ELR (cell line): ENCODE measurements at regions not wholly inside any gene's neighbourhood (a gene's known extent, or its start where the extent isn't known, plus 50 kb on each side); places are given as distances from the start of the nearest gene placed in this dataset.
"Not testable (repeated sequence)": the region's sequence is repeated elsewhere in the genome, so short reads cannot be mapped to it uniquely, and the experiment has no call there.

ENCODE experiments used
- DNase-seq: peaks from one replicate; pipeline ENCODE4 v3.0.0-alpha.2; 2015; ENCODE audit warnings: low read depth

DNA sequence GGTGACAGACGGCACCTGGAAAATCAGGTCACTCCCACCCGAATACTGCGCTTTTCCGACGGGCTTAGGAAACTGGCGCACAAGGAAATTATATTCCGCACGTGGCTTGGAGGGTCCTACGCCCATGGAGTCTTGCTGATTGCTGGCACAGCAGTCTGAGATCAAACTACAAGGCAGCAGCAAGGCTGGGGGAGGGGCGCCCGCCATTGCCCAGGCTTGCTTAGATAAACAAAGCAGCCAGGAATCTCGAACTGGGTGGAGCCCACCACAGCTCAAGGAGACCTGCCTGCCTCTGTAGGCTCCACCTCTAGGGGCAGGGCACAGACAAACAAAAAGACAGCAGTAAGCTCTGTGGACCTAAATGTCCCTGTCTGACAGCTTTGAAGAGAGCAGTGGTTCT lies 394.3 kb downstream of the PTH2R start:
- not testable (repeated sequence) for DNase-seq

- DNase-seq, result peak; percentile 3
These were observed 401.2 kb downstream of the PTH2R start for GRCh38 chr2:208807756-208808155.

DNA sequence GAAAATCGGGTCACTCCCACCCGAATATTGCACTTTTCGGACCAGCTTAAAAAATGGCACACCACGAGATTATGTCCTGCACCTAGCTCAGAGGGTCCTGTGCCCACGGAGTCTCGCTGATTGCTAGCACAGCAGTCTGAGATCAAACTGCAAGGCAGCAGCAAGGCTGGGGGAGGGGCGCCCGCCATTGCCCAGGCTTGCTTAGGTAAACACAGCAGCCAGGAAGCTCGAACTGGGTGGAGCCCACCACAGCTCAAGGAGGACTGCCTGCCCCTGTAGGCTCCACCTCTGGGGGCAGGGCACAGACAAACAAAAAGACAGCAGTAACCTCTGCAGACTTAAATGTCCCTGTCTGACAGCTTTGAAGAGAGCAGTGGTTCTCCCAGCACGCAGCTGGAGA lies 405.3 kb downstream of the PTH2R start:
- not testable (repeated sequence) for DNase-seq

DNA sequence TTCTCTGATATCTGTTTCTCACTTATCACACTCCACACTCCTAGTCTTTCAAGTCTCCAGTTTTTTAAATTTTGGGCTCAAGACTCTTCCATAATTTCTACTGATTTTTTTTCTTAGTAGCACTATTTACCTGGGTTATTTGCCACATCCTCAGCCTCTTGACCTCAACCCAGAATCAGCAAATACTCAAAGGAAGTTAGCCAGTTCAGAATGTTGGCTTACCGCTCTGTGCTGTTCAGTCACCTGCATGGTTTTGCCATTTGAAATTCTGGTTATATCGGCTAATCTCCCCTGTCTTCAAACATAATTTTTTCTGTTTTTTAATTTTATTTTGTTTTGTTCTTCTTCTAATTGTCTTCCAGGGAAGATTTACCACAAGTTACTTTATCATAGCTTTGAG lies 412.6 kb downstream of the PTH2R start:
- no peak for DNase-seq

GRCh38 chr2:208820014-208820688 lies 413.6 kb downstream of the PTH2R start:
- peak; percentile 10 for DNase-seq

GRCh38 chr2:208827109-208827508 lies 420.5 kb downstream of the PTH2R start:
- no peak for DNase-seq

DNA sequence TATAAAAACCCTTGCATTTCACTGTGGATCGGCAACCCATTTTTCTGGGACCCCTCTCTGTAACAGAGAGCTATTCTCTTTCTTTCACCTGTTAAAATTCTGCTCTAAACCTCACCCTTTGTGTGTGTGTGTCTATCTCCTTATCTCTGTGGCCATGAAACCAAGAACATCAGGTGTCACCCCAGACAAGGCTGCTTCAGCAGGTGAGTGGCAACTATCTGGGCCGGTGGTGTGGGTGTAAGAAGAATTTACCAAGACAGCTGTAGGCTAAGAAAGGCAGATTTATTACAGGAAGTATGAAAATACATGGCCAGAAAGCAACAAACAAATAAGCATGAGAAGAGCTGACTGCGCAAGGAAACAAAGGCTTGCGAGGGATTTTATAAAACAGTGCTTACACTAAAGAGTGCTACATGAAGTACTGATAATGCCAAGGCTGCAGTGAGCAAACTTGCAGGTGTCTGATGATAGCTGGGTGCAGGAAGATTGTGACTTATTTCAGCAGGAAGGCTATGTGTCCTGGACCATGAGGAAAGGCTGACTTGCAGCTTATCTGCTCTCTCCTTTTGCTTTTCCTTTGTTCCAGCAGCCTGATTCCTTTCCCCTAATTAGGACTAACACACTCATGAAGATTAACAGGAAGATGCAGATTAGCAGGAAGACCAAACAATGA lies 421.1 kb downstream of the PTH2R start:
- no peak for DNase-seq

DNA sequence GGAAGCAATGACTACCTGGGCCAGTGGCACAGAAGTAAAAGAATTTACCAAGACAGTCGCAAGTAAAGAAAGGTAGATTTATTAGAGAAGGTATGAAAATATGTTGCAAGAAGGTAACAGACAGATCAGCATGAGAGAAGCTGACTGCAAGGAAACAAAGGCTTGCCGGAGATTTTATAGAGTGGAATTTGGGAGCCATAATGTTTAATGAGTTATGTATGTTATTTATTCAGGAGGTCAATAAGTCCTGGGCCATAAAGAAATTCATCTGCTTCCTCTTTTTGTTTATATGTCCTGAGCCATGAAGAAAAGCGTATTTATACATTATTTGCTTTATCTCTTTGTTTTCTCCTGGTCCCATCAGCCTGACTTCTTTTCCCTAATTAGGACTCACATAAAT lies 423.6 kb downstream of the PTH2R start:
- no peak for DNase-seq

DNA sequence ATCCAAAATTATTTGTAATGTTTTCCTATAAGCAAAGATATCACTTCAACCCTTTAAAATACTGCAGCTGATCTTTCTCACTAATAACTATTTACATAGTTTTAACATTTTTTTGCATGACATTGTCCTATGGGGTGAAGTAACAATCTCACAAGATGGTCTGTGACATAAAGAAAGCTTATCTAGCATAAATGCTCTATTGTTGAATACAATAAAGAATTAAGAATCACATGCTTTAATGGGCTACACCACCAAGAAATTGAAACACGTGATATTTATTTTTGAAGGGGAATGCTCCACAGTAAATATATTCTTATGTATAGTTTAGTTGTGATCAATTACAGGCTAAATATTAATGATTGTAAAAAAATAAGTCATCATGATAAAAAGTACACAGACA lies 441.1 kb downstream of the PTH2R start:
- DNase-seq, result no peak

GRCh38 chr2:208854717-208855116 lies 448.1 kb downstream of the PTH2R start:
- DNase-seq, result no peak

DNA sequence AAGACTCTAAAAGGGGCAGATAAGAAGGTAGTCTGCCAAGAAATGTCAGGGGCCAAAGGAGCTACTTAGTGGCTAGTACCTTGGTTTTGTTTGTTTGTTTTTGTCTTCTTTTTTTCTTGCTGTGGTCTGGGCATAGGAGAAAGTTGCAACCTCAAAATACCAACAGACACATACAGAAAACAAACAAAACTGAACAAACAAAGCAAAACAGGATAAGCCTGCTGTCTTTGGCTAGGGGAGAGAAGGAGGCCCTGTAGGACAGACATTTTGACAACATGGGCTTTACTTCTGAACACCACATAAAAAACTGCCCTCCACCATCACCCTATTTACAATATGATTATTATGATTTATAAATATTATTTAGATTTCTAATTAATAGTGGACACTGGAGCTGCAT lies 460.8 kb downstream of the PTH2R start:
- no peak for DNase-seq

DNA sequence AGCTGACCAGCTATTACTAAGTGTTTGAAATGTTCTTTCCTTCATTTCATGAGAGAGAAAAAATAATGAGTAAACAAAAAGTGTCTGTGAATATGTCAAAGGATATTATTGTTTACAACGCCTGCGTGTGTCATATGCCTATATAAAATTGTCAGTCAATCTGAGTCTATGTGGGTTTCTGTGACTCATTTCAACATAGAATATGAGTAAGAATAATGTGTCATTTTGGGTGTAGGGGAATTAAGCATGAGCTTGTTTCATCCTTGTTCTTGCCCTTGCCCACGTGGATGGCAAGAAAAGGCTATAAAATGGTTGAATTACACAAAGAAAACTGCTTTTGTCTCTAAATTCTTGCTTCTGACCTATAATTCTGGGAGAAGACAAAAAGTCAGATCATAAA lies 466.0 kb downstream of the PTH2R start:
- DNase-seq, result peak; percentile 17

GRCh38 chr2:208879666-208880065 lies 473.1 kb downstream of the PTH2R start:
- no peak for DNase-seq

DNA sequence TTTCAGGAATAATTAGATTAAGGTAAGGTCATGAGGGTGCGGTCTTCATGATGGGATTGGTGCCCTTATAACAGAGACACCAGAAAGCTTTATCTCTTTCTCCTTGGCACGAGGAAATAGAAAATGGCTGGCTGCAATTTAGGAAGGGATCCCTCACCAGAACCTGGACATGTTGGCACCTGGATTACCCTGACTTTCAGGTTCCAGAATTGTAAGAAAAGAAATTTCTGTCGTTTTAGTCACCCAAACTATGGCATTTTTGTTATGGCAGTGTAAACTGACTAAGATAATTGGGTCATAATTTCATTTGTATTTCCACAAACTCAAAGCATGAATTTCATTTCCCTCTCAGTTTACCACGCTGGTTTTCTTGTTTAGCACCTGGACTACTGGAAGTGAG lies 473.6 kb downstream of the PTH2R start:
- DNase-seq, result no peak

DNA sequence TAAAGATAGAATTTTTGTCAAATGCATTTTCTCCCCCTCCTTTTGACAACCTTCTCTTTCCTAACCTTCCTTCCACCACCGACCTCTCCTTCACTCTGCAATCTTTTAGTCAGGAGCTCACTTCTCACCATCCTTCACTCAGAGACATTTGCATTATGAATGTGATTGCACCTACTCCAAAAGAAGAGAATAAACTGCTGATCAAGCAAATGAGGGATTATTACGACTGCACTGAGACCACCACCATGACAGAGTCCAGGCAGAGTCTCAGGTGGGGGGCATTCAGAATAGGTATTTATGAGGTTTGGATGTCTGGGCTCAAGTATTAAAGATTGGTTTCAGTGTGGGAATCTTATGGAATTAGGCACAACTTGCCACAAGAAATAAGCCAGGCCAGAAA lies 483.9 kb downstream of the PTH2R start:
- DNase-seq, result no peak

- DNase-seq, result no peak
These were observed 485.6 kb downstream of the PTH2R start for GRCh38 chr2:208892203-208892602.

DNA sequence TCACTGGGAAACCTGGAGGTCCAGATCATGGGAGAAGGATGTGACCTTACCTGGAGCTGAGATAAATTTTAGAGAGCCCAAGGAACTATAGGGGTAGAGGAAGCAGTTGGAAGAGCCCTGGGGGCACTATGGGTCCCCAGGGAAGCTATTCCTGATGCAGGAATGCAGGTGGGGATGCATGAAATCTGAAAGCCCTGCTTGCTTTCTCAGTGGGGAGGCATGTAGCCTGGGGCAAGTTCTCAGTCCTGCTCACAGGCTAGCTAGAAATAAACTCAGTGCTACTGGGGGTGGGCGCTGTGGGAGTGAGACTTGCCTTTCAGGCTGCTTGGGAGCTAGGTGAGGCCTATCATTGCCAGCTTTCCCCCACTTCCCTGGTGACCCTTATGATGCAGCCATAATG lies 499.7 kb downstream of the PTH2R start:
- no peak for DNase-seq

DNA sequence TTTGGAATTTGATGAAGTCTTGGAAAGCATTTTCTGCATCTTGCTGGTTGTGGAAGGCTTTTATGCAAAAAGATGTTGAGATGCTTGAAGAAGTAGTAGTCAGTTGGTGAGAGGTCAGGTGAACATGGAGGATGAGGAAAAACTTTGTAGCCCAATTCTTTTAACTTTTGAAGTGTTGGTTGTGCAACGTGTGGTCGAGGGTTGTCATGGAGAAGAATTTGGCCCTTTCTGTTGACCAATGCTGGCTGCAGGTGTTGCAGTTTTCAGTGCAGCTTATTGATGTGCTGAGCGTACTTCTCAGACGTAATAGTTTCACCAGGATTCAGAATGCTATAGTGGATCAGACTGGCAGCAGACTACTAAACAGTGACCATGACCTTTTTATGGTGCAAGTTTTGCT lies 508.4 kb upstream of the MAP2 start:
- DNase-seq, result no peak

GRCh38 chr2:208916881-208917280 lies 507.0 kb upstream of the MAP2 start:
- no peak for DNase-seq

DNA sequence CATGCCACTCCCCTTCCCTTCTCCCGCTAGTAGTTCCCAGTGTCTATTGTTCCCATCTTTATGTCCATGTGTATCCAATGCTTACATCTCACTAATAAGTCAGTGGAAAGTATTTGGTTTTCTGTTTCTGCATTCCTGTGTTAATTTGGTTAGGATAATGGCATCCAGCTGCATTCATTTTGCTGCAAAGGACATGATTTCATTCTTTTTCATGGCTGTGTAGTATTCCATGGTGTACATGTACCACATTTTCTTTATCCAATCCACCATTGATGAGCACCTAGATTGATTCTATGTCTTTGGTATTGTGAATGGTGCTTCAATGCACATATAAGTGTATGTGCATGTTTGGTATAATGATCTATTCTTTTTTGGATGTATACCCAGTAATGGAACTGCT lies 502.5 kb upstream of the MAP2 start:
- not testable (repeated sequence) for DNase-seq

DNA sequence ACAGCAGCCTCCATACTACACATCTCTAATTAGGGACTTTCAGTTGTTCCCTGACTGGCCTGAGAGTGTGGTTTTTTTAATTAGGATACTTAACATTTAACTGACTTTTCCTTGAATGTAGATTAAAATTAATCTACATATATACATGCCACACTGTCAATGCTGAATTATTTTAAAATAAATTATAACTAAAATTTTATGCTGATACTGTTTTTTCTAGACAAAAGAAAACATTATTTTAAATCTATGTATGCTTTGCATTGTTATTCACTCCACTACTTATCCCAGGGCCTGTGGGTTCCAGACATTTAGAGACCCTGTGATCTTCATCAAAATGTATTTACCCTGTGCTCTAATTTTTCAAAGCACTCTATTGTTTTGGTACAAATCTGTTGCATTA lies 496.0 kb upstream of the MAP2 start:
- DNase-seq, result no peak

DNA sequence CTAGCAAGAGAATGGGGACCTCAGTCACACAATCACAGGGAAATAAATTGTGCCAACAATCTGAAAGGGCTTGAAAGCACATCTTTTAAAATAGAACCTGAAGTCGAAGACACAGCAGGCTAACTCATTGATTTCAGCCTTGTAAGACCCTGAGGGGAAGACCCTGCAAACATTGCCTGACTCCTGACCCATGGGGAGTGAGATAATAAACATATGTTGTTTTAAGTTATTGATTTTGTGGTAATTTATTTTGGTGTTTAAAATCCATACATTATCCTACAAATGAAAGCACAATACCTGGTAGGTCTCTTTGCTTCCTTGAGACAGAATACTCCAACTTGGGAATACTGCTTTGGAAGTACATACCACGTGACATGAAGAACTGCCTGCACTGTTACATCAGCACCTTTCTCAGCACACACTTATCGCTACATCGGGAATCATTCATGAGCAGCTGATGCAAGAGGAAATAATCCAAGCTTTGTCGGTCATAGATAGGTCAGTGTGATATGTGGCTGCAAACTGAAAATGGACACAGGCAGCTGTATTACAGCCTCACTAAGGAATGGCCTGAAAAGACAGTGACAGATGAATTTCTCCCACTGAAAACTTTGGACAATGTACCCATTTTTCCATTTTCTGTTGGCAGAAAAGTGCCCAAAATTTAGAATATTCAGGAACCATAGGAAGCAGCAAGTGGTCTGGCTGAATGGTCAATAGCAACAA lies 494.5 kb upstream of the MAP2 start:
- no peak for DNase-seq

DNA sequence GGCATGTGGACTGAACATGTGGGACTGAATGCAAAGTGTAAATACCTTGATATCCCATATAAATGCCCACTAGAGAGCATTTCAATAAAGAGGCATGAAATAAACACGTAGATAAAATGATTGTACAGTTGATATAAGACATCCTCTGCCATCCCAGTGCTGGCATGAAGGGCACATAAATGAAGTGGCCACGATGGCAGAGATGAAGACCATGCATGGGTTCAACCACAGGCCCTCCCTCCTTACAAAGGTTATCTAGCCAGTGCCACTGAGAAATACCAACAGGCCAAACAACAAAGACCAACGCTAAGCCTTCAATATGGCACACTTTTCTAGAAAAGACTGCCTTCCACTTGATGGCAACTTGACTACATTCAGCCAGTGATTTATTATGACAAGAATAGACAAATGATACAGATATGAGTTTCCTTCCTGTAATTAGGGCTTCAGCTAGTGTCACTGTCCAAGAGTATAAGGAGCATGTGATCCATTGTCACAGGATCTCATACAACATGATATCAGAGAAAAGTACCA lies 493.9 kb upstream of the MAP2 start:
- DNase-seq, result no peak
